NCI-H128 (cell line): ENCODE measurements at regions not wholly inside any gene's neighbourhood (a gene's known extent, or its start where the extent isn't known, plus 50 kb on each side); places are given as distances from the start of the nearest gene placed in this dataset.

Experiments
- DNase-seq: peaks from one replicate; lab custom pipeline; 2025; ENCODE audit not compliant: unreplicated experiment; lab: John Stamatoyannopoulos, UW

DNA sequence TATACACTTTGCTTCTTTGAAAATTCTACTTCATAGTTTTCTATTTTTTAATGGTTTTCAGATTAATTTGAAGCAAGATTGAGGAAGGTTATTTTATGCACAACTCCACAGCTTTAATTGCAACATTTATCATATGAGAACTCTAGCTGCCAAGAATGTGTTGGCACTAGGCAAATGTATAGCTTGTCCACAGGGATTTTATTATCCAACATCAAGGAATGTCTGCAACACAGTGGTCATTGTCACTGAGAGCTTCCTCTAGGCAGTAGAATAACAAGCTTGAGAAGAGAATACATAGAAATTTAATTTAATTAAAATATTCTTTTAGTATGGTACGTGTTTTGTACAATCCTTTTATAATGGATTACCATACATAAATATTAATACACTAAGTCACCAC is 1600.8 kb downstream of the ARAP2 start:
- no peak for DNase-seq

GRCh38 chr4:34644579-34645115 is 1599.7 kb downstream of the ARAP2 start:
- DNase-seq = no peak

DNA sequence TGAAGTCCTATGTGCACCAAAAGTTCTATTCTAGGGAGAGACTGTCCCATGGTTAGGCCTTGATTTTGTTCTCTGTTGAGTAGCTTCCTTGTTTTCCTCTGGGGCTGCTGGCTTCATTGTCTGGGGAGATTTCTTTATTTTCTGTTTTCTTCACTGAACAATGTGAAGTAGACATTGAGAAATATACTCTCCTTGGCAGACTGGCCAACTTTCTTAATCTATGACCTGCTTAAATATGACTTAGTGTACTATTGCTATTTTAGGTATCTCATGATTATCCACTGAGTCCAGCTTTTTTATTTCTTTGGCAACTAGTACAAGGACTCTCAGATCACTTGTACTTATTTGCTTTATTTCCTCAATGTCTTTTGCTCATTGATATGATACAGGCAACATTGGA is 1594.6 kb downstream of the ARAP2 start:
- no peak for DNase-seq

GRCh38 chr4:34664051-34664450 is 1580.3 kb downstream of the ARAP2 start:
- DNase-seq = no peak

DNA sequence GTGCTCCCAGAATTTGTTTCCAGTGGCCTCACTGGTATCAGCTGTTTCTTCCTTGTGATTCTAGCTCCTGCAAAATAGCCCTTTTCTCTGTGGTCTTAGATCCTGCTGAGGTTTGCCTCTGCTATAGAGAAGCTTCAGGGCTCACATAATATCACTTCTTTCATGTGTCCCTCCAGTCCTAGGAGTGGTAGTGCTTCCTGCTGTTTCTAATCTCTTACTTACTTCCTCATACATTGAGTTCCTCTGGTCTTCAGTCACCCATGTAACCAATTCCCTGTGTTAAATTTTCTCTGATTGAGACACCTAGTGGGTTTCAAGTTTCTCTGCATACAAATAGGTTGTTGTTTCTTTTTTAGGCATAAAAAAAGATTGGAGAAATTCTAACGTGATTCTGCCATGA is 1567.9 kb downstream of the ARAP2 start:
- no peak for DNase-seq

GRCh38 chr4:34678431-34678830 is 1565.9 kb downstream of the ARAP2 start:
- no peak for DNase-seq

DNA sequence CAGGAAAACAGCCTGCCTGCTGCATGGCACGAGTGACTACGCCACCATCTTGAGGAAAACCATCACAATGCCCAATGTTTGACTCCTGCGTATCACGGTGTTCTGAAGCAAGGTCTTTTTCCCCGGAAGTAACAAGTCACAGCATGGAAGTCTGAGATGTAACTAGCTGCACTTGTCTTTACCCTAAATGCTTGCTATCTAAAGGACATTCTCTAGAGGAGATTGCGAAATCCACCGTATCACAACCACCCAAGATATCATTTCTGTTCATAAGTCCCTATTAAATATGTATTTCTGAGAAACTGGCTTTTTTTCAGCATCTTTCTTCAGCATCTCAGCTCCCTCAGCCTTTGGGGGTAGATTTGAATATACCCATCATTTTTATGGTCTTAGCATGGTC is 1565.1 kb downstream of the ARAP2 start:
- DNase-seq = no peak

DNA sequence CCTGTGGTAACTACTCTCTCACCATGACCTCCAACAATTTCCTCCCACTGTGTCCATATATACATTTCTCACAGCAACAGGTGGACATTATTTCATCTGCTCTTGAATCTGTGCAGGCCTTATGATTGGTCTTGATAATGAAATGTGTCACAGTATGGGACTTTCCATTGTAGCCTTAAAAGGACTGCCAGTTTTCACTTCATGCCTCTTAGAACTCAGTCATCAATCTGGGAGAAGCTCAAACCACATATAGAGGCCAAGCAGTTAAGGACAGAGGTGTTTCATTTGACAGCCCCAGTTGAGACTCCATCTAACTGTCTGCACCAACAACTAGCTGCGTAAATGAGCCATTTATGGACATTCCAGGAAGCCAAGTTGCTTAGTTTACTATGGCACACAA is 1534.8 kb downstream of the ARAP2 start:
- DNase-seq = no peak

- DNase-seq = no peak
These were observed 1525.6 kb downstream of the ARAP2 start for GRCh38 chr4:34718576-34719245.

- DNase-seq = no peak
These were observed 1523.7 kb downstream of the ARAP2 start for GRCh38 chr4:34720571-34720970.

DNA sequence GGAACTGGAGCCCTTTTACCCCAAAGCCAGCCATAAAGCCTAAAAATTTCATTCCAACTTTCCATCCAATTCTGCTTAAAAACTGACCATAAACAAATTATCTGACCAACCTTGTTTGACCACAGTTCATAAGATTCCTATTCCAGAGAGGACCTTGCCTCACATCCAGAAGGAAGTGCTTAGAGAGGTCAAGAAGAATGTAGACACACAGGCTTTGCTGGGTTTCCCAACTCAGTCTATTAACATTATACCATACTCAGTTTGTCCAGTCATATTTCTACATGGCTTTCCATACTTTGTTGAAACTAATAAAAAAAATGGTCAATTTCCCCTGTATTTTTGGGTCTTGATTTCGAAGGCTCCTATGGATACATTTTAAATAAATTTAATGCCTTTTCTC is 1522.5 kb downstream of the ARAP2 start:
- DNase-seq = no peak

DNA sequence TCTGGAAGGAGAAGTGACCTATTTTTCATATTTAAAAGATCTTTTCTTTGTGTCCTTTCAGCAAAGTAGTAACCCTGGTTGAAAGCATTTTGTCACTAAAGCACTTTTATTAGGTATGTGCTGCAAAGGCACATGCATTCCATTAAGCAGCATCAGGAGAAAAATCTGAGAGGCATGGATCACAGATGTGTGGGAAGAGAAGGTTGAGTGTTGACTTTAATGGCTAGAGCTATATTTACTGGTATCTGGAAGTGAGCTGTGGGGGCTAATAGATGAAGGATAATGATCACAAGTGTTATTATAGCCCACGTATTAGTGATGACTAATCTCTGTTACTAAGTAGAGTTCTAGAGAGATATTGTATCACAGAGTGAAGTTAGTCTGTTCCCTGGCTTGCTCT is 1520.7 kb downstream of the ARAP2 start:
- no peak for DNase-seq

DNA sequence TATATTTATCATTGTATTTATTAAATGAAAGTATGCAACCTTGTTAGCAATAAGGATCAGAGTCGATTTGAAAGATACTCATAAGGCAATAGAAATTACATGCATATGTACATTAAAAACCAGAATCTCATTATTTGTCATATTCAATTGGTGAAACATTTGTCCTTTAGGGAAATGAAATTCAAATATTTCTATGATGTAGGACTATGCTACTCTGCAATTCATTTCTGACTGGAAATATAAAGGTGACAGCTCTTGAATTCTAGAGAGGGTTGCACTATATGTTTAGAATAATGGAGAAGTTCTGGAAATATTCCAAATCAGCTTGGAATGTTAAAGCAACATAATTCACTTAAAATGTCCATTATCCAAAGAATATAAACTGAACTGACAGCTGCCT is 1519.8 kb downstream of the ARAP2 start:
- no peak for DNase-seq

DNA sequence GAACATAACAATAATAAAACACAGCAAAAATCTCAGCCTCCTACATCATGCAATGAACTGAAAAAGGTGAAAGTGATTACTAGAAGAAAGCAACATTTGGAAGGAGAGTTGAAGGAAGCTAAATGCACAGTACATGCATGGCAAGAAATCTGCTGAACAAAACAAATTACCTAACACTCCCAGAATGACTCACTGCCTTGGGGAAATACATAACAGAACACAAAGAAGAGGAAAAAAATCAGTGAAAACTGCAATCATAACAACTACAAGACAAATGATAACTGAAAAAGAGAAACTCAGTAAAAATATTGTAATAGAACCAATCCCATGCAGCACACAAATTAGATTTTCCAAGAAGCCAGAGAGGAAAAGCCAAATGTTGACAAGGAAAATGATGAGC is 1513.2 kb downstream of the ARAP2 start:
- DNase-seq = no peak

DNA sequence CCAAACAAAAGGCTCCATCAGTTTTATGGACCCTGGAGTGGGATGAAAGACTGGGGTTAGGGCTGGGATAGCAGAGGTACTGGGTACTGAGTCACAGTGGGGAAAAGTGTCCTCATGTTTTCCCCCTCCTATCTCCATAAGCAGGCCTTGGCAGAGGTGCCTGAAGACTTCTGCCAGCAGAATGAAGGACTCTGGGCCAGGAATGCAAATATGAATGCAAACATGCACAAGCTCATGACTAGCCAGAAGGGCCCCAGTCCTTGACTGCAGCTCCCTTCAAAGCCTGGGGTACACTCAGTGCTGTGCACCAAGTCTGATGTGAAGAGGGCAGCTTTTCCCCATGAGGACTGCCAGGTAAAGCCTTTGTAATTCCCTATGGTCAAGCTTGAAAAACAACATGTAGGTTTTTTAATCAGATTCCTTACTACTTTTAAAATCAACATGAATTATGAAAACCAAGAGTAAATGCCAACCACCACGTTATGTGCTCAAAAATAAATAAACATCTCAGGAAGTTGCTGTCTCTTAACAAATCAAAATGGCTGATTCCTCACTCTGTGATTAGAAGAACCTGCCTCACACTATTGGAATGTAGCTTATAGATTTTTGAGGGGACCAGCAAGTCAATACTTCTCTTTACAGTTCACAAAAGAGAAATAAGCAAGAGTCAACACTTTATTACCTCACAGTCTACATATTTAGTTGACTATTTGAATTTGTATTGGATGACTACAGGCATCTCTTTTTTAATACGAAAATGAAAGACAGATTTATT is 1512.0 kb downstream of the ARAP2 start:
- no peak for DNase-seq

GRCh38 chr4:34733185-34733941 is 1511.0 kb downstream of the ARAP2 start:
- no peak for DNase-seq

- DNase-seq = no peak
These were observed 1477.4 kb downstream of the ARAP2 start for GRCh38 chr4:34766935-34767334.

- no peak for DNase-seq
These were observed 1476.9 kb downstream of the ARAP2 start for GRCh38 chr4:34767407-34767806.

- DNase-seq = no peak
These were observed 1472.7 kb downstream of the ARAP2 start for GRCh38 chr4:34771632-34772031.

- DNase-seq = no peak
These were observed 1454.2 kb downstream of the ARAP2 start for GRCh38 chr4:34790131-34790530.

GRCh38 chr4:34791209-34791608 is 1453.1 kb downstream of the ARAP2 start:
- DNase-seq = no peak

DNA sequence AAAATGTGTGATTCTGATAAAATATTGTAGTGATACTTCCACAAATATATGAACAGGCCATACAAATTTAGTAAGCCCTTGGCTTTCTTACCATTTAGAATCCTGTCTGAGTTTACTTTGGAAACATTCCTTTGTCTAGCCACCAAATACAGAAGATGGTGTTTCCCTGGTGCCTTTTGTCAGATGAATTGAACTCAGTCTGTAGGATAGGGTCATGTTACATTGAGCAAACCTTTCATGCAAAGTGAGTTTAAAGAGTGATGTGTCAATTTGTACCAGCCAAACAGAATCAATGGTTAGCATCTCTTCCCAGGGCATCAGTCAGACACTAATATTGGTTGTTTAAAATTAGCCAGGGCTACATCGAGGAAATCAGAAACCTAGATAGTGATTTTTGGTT is 1443.4 kb downstream of the ARAP2 start:
- DNase-seq = no peak
